NCI-H524 treated with DMSO at 0.1 percent for 48 hours (cell line): ENCODE measurements at regions not wholly inside any gene's neighbourhood (a gene's known extent, or its start where the extent isn't known, plus 50 kb on each side); places are given as distances from the start of the nearest gene placed in this dataset.

Experiments used
- DNase-seq: peaks from one replicate; lab custom pipeline; 2025; lab: John Stamatoyannopoulos, UW

DNA sequence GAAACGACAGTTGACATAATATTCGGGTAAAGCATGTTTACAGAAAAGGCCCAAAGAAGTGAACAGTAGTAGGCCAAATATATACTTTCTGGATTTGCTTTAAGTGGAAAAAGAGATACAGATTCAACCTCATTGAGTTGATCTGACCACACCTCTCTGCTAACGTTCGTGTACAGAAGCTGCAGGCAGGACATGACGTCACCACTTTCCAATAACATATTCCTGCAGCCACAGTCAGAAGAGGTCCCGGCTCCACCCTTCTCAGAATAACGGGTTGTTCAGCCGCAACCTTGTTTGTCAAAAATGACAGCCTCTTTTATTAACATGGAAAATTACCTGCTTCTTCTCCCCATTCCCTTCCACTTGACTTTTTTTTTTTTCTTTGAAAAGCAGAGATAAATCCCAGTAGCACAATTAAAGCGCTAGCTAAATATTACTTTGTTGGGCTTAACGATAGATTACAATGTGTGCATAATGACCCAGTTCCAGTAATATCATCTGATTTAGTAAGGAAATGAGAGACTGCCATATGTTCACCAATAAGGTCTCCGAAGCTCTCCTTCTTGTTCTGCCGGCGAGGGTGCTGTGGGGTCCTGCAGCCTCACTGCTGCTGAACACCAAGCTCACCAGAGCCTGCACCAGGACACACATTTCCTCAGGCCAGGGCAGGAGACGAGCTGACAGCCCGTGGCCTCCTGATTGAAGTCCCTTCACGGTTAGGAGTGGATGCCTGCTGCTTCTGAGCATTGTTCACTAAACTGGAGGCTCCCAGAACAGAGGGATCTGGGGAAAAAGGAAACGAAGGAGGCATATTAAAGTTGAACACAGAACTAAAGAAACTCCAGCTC is 451.0 kb upstream of the SALL3 start:
- no peak for DNase-seq

DNA sequence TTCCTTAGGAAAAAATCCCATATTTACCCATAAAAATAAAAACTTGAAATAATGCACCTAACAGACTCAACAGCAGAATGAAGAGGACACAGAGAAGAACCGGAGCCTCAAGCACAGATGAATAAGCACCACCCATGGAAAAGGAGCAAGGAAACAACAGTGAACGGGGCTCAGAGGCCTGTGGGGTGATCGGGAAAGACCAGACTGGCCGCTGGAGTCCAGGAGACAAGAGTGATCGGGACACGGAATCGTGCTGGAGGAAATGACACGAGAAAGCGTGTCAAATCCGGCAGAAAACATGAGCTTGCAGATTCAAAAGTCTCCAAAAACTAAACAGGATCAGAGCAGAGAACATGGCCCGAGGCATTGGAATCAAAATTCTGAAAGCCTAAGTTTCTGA is 448.0 kb upstream of the SALL3 start:
- DNase-seq = no peak

DNA sequence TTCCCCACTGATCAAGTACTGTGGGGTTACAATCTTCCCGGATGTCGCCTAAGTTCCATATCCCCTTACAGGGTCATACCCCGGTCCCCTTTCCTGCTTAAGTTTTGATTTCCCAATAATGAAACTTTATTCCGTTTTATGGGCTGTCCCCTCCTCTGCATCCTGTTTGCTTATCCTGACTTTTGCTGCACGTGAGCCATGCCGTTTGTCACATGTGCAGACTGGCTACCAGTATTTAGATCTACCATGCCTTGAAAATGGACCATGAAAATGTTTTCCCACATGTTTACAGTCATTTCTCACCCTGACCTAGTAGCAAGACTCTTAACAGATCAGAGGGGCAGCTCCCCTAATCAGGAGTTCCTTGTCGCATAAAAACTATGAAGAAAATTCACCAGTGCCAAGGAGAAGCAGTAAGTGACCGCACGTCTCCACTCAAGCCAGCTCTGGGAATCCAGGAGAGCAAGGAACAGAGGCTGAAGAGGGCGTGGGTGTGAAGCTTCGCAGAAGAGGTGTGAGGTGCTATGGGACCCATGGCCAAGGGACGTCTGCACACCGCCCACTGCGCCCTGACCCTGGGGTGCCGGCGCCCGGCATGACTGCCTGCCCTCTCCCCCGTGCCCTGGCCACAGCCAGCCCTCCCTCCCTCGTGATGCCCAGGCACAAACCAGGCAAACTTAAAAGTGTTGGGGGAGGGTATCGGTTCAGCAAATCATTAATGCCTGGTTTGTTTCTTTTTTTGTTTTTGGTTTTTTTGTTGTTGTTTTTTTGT is 440.8 kb upstream of the SALL3 start:
- no peak for DNase-seq

DNA sequence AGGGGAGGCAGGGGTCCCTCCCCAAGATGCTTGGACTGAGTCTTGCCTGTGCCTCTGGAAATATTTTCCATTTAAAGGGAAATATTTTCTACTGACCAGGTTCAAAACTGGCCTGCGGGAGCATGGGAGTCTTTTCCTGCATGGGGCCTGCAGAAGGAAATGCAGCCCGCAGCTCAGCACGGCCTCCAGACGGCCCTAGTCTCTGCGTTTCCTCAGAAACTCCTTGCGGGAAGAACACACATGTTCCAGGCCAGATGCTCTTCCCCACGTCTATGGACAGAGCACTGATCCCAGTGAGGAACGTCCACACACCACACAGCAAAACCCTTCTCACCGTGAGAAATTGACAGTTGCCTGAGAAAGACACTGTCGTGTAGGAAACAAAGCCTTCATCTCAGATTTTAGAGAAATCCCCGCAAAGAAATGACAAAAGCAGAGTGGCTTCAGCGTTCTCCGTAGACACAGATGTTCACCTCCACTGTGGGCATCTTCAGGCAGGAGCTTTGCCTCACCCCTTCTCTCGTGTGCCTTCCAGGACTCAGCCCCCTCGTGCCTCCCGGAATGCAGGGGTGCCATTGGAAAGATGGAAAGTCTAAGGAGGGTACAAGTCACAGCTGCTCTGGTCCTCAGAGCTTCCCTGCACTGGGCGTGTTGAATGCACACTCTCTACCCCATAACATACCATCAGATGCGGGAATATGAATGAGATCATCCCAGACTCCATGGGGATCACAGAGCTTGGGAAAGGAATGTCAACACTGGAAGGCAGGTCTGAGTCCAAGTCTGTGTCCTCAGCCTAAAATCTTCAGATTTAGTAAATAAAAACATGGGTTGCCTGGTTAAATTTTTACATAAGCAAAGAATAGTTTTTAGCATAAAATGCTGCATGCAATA is 438.7 kb upstream of the SALL3 start:
- no peak for DNase-seq

DNA sequence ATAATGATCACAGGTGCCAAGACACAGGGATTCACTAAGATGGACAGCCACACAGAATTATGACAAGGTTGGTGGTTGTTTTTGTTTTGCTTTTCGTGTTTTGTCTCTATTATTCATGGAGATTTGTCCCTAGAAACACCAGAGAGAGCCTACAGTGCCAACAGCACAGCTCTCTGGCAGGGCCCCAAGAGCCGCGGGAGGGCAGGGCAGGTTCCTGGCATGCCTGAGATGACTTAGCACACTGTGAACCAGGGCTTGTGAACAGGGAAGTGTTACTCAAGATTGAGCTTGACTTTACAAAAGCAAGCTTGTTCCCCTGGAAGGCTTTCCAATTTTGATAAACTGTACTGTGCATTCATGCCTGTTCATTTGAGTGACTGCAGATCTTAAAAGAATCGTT is 437.4 kb upstream of the SALL3 start:
- no peak for DNase-seq

DNA sequence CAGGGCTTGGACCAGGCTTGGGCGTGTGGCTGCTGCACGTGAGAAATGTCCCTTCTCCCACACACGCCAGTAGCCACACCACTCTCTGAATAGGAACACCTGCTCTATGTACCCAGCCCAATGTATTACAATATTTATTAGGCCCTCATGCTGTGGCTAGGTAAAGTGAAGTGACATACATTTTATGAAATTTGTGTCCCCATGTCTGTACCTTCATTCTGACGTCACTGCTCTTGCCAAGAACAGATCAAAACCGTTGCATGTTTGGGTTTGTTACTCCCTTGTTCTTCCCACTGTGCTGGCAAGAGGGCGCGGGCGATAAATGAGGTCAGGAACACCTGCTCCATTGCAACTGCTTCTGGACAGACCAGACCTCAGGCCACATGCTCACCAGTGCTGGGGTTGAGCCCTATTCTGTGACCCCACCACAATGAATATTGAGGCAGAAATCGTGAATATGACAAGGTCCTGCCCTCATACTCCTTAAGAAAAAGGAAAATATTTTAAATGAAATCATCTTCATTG is 436.4 kb upstream of the SALL3 start:
- no peak for DNase-seq

DNA sequence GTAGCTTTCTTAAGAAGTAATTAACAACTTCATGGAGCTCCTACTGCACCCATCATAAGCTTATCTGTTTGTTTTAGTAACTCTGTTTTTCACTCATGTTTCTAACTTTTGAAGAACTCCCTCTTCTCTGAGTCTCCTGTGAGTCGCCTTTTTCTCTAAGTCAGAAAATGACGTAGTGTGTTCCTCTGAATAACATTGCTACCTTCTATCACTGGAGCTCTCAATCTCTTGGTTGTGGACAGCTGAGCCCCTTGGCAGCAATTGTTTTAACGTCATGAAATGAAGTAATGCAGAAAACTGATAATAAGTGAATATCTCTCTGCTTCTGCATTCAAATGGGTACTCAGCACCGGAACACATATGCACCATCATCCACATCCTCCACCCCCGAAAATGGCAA is 433.3 kb upstream of the SALL3 start:
- DNase-seq = no peak

DNA sequence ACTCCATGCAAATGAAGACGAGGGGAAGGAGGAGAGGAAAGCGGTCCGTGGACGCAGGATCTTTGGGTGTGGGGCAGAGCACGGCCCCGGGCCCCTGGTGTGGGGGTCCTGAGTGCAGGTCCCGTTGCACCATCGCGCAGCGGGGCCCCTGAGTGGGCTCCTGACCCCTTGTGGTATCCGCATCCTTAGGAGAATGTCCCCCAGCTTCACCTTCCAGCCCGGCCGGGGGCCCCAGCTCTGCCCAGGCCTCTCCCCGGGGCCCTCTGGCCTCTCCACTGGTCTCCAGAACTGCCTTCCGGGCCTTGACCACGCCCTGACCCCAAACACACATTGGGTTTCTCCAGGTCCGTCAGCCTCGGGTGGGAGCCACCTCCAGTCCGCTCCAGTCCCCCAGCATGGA is 431.8 kb upstream of the SALL3 start:
- no peak for DNase-seq

DNA sequence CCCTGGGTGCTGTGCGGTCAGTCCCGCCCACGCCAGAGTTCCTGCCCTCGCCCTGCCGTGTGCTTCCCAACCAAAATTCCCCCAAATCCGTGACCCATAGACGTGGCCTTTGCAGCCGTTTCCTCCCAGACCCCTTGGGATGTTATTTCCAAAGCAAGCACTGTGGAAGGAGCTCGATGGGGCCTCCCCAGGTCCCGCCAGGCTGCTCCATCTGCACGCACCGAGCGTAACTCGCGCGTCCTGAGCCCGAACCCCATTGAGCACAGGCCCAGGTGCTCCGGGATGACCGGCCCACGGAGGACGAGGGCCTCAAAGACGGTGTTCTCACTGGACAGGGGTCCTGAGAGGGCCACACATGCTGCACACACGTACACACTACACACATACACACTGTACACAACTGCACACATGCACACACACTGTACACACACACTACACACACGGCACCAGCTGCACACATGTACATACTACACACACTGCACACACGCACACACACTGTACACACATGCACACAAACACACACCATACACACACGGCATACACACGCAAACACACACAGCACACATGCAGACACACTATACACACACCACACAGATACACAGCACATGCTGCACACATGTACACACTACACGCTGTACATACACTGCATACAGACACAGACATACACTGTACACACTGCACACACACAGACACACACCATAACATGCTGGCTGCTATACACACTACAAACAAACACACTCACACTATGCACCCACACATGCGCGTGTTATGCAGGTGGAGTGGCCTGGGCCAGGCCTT is 431.2 kb upstream of the SALL3 start:
- no peak for DNase-seq

DNA sequence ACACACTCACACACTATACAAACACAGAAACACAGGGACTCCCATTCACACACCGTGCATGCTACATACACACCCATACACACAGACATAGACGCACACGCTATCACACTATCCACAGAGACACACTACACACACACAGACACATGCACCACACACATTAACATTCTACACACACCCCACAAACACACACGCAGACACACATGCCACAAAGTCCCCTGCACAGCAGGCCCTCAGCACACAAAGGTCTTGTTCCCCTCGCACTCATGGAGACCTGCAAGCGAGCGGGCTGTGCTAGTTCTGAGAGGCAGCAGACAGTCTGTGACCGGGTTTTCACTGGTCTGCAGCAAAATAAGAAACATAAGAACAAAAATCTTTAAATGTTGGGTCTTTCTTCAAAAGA is 429.6 kb upstream of the SALL3 start:
- DNase-seq = no peak

DNA sequence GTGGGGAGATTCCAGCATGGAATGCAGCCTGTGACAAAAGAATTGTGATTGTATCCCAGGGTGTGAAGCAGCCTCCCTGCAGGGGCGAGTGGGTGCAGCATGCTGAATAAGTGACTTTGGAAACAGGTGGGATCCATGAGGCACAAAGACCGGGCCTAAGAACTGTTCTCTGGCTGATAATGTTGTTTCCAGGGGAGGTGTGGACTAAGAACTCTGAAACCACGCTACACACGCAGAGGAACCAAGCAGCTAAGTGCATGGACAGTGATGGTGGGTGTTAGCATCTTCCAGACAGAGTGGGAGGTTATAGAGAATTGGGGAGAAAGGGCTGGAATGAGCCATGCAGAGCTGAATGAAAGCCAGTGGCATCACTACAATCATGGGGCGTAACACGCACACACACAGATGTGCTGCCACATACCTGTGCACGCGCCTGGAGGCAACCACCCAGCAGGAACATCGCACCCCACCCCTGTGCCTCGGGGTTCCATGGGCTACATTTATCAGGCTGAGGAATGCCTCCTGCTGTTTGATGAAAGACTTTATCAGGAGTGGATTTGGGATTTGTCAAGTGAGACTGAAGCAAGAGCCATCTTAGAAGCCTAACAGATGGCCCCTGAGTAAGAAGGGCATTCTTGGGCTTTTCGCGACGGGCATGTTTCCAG is 424.5 kb upstream of the SALL3 start:
- peak; percentile 1 for DNase-seq

DNA sequence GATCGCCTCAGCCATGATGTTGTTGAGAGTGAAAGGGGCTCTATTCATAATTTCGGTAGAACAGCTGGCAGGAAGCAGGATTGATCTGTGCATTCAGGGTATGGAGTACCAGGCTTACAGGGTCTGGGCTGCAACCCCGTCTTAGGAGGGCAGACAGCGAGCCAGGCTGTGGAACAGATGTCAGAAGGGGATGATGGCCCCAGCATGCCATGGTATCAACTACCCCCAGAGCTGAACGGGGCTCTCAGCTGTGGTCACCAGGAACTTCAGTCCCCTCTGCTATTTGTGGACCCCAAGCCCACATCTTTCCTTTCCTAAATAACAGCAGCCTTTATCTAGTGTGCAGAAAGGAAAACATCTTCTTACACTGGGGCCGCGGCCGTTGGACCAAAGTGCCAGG is 422.2 kb upstream of the SALL3 start:
- no peak for DNase-seq

DNA sequence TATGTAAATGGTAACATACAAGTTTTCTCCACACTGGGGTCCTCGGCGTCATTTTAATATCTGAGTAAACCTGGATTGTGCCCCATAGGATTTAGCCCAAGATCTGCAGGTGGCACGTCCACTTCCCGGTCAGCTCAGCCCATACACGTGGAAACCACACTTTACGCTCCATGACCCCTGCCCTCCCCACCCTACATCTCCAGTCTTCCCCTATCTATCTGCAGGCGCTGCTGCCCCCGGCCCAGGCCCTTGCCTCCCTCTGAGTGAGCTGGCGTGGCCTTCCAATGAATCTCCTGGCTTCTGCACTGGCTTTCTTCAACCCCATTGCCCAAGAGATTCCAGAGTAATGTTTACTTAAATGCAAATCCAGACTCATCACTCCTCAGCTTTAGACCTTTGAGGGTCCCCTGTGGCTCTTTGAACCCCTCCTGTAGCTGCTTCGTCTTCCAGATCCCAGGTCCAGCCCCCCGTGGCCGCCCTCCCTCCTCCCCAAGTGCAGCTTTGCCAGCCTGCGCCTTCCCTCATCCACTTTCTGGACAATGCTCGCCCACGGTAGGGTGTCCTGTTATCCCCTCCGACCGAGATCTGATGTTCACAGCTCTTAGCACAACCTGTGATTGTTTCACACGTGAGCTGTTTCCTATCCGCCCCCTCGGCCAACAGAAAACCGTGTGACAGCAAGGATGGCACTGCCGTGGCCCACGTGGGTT is 421.4 kb upstream of the SALL3 start:
- no peak for DNase-seq

DNA sequence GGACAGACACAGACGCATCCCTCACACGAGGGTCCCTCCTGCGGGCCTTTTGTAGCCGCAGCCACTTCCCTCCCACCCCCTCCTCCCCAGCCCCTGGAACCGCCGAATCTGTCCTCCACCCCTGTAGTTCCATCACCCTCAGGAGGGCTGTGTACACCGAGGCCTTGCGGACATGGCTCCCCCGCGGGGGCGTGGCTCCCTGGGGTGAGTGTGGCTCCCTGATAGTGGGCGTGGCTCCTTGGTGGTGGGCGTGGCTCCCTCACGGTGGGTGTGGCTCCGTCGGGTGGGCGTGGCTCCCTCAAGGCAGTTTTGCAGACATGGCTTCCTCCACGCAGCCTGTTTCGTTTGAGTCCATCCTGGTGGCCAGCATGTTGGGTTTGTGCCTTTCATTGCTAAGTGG is 420.7 kb upstream of the SALL3 start:
- no peak for DNase-seq

DNA sequence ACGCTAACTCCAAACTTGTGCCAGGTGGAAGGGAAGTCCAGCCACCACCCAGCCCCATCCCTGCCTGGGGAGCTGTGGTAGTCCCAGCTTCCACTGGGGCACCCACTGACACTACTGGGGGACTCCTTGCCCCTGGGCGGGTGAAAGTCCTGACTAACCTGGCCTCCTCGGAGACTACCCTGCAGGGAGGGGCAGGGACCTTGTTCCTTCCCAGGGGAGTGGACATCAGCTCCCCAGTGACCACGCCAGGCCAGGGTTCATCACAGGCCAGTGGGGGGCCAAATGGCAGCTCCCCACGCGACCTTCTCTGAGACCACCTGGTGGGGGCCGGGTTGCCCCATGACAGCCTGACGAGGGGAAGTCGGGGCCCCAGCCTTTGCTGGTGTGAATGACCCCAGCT is 420.0 kb upstream of the SALL3 start:
- DNase-seq = no peak

DNA sequence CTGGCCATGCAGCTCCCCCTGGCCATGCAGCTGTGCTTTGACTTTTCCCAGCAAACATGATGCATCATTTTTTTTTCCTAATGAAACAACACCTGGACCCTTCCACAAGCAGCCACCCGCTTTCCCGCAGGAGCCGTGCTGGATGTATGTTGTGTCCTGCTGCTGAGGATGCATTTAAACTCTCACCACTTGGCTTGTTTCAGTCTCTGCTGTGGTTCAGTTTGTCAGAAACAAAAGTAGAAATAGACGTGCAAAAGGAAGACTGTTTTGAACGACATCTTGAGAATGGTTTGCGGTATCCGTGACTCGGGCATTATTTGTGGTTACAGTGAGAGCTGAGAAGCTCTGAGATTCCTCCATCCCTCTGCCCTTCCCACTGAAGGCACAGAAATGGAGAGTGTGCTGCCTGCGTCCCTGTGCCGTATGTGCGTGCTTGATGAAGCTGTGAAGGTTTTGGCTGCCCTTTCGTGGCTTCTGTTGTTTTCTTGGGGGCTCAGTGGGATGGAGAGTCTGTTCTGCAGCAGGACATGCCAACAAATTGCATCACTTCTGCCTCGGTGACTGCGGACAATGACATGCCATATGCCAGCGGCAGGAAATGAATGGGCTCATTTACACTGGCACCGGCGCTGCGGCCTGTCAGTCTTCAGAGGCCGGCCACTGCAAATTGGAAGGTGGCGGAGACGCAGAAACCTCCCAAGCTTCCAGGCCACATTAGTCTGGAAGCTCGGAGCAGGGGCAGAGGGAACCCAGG is 417.7 kb upstream of the SALL3 start:
- DNase-seq = no peak

DNA sequence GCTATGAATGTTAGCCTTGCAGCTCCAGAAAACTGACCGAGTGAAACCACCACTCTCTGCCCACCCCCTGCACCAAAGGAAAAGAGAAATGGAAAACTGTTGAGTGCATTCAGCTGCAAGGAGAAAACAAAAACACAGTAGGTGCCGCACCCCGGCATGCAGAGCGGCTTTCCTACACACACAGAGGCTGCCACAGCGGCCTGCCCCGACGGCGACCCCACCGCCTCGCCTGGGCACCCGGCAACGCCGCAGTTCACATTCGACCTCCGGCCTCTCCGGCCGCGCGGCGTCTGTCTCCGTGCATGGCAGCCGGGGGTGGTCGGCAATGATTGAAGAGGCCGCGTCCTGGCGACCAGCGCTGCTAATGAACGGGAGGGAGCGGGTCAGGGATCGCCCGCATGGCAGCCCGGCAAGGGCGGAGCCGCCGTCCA is 417.1 kb upstream of the SALL3 start:
- no peak for DNase-seq

DNA sequence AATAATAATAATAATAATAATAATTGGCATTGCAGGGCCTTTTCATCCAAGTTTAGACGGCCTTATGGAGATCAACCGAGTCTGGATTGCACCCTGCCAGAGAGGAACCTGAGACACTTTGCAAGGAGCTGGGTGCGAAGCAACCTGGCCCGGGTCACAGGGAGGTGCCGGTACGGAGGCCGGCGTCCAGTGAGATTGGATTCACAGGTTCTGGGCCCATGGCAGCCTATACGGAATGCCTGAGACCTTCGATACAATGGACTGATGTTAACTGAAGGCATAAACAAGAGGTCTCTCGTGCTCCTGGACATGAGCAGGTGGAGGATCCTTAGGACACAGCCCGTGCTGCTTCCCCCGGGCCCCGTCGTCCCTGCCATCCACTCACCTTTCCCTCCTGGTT is 416.5 kb upstream of the SALL3 start:
- no peak for DNase-seq

DNA sequence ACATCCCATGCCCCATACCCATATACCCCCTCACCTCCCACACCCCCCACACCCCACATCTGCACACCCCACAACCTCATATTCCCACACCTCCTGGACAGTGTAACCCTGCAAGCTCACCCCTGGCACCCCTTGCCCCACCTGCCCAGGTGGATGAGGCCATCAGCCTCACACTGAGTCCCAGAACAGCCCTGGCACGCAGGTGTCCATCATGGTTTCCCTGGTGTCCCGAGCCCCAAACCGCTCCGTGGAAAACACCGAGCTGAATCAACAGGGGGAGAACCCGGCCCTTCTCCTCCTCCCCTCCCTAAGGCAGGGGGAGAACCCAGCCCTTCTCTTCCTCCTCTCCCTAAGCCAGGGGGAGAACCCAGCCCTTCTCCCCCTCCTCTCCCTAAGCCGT is 415.6 kb upstream of the SALL3 start:
- no peak for DNase-seq
